SK-N-SH (cell line): ENCODE measurements at regions not wholly inside any gene's neighbourhood (a gene's known extent, or its start where the extent isn't known, plus 50 kb on each side); places are given as distances from the start of the nearest gene placed in this dataset.

Source experiments
- CTCF ChIA-PET: fragments of 300-600, 350-600 bp; formaldehyde crosslinking; extraction: SDS; loops from one replicate; lab custom pipeline; 2021; lab: Yijun Ruan, JAX
- POLR2A ChIA-PET: fragments of 350-600 bp; sonication (Branson Sonifier 250); formaldehyde crosslinking; extraction: SDS; loops from one replicate; lab custom pipeline; 2020; ENCODE audit warnings: antibody characterized with exemption, inconsistent platforms; lab: Yijun Ruan, JAX
- DNase-seq: peaks from one replicate; pipeline ENCODE4 v3.0.0; 2012
- H2AFZ ChIP-seq: fragments of 200-600 bp; sonication (generic); 2 replicates; pipeline ENCODE4 v1.8.1; 2016; ENCODE audit warnings: antibody characterized with exemption, mild to moderate bottlenecking, low read depth
- H3F3A ChIP-seq: fragments of 200-600 bp; sonication (generic); replicated peaks from 2 replicates; pipeline ENCODE3; 2016; ENCODE audit warnings: antibody characterized with exemption, mild to moderate bottlenecking; ENCODE audit not compliant: insufficient read depth
- H3K27ac ChIP-seq, 2 experiments: fragments of 200-500 bp in 1 of 2; fragments of 200-600 bp in 1 of 2; sonication (Bioruptor generic) in 1 of 2; sonication (generic), shearing (Covaris generic) in 1 of 2; 2 replicates each; pipeline versions ENCODE4 v1.5.1 to v1.6.1; 2014 to 2016; ENCODE audit warnings: low read depth in 2 of 2, inconsistent platforms in 1 of 2, low read length in 1 of 2, mild to moderate bottlenecking in 1 of 2, mixed read lengths in 1 of 2
- H3K27me3 ChIP-seq: fragments of 200-600 bp; sonication (generic), shearing (Covaris generic); 2 replicates; pipeline ENCODE4 v1.6.1; 2016; ENCODE audit warnings: mixed run types; ENCODE audit not compliant: insufficient read depth
- H3K36me3 ChIP-seq, 2 experiments: fragments of 200-500 bp in 1 of 2; fragments of 200-600 bp in 1 of 2; sonication (Bioruptor generic) in 1 of 2; sonication (generic) in 1 of 2; replicated peaks in 1 of 2; 2 replicates each; pipeline versions ENCODE3 to v1.5.1; 2014 to 2016; ENCODE audit warnings: low read length in 1 of 2, mild to moderate bottlenecking in 1 of 2; ENCODE audit not compliant: insufficient read depth in 2 of 2, control insufficient read depth in 1 of 2
- H3K4me1 ChIP-seq, 2 experiments: fragments of 200-500 bp in 1 of 2; fragments of 200-600 bp in 1 of 2; sonication (Bioruptor generic) in 1 of 2; sonication (generic), shearing (Covaris generic) in 1 of 2; 2 replicates each; pipeline versions ENCODE4 v1.5.1 to v1.6.1; 2014 to 2016; ENCODE audit warnings: low read depth in 1 of 2, low read length in 1 of 2, mixed run types in 1 of 2; ENCODE audit not compliant: insufficient read depth in 2 of 2, control insufficient read depth in 1 of 2
- H3K4me2 ChIP-seq: fragments of 200-600 bp; sonication (generic), shearing (Covaris generic); 2 replicates; pipeline ENCODE4 v1.6.1; 2017; ENCODE audit warnings: mixed run types
- H3K4me3 ChIP-seq, 2 experiments: fragments of 200-500 bp in 1 of 2; fragments of 200-600 bp in 1 of 2; sonication (Bioruptor generic) in 1 of 2; sonication (generic), shearing (Covaris generic) in 1 of 2; 2 replicates each; pipeline versions ENCODE4 v1.5.1 to v1.8.1; 2014 to 2016; ENCODE audit warnings: low read depth in 2 of 2, inconsistent platforms in 1 of 2, low read length in 1 of 2, mild to moderate bottlenecking in 1 of 2, mixed read lengths in 1 of 2, moderate library complexity in 1 of 2
- H3K79me2 ChIP-seq: fragments of 200-600 bp; sonication (generic); 2 replicates; pipeline ENCODE4 v1.8.1; 2017; ENCODE audit warnings: mild to moderate bottlenecking; ENCODE audit not compliant: insufficient read depth
- H3K9ac ChIP-seq: fragments of 200-600 bp; sonication (generic); 2 replicates; pipeline ENCODE4 v1.6.1; 2017; ENCODE audit warnings: mixed run types
- H3K9me2 ChIP-seq: fragments of 200-600 bp; sonication (generic); 2 replicates; pipeline ENCODE4 v1.6.1; 2017; ENCODE audit warnings: mixed run types
- H3K9me3 ChIP-seq: fragments of 200-600 bp; sonication (generic); 2 replicates; pipeline ENCODE4 v1.6.1; 2017; ENCODE audit warnings: mixed run types, mild to moderate bottlenecking, moderate library complexity
- H4K20me1 ChIP-seq: fragments of 200-600 bp; sonication (generic); 2 replicates; pipeline ENCODE4 v1.6.1; 2017; ENCODE audit warnings: mild to moderate bottlenecking, mixed run types; ENCODE audit not compliant: insufficient read depth
- EP300 ChIP-seq, 2 experiments: IDR thresholded peaks; 2 replicates each; pipeline versions ENCODE4 v1.4.0 to v1.6.1; 2012; ENCODE audit warnings: borderline replicate concordance in 1 of 2, low read depth in 1 of 2, low read length in 1 of 2
- FOSL2 ChIP-seq: IDR thresholded peaks from 2 replicates; pipeline ENCODE4 v1.4.0; 2012; ENCODE audit warnings: low read depth, mild to moderate bottlenecking, moderate library complexity, borderline replicate concordance
- FOXM1 ChIP-seq: IDR thresholded peaks from 2 replicates; pipeline ENCODE4 v1.4.0; 2012; ENCODE audit warnings: low read depth, mild to moderate bottlenecking
- GABPA ChIP-seq: IDR thresholded peaks from 2 replicates; pipeline ENCODE4 v1.4.0; 2012; ENCODE audit warnings: low read depth, mild to moderate bottlenecking
- IRF3 ChIP-seq: fragments of 150-350 bp; IDR thresholded peaks from 2 replicates; pipeline ENCODE4 v1.6.1; 2016; ENCODE audit warnings: mild to moderate bottlenecking, low read depth, low read length
- NRF1 ChIP-seq: IDR thresholded peaks from 2 replicates; pipeline ENCODE4 v1.6.1; 2012; ENCODE audit warnings: low read depth, mild to moderate bottlenecking, low read length
- RCOR1 ChIP-seq: fragments of 150-350 bp; IDR thresholded peaks from 2 replicates; pipeline ENCODE4 v1.6.1; 2017; ENCODE audit warnings: antibody characterized with exemption, low read length
- REST ChIP-seq: IDR thresholded peaks from 2 replicates; pipeline ENCODE4 v1.6.1; 2012; ENCODE audit warnings: mild to moderate bottlenecking, low read depth, low read length, moderate library complexity
- RXRA ChIP-seq: IDR thresholded peaks from 2 replicates; pipeline ENCODE4 v1.4.0; 2012; ENCODE audit warnings: low read depth, mild to moderate bottlenecking, borderline replicate concordance
- SIN3A ChIP-seq: IDR thresholded peaks from 2 replicates; pipeline ENCODE4 v1.6.1; 2012; ENCODE audit warnings: low read depth, mild to moderate bottlenecking, low read length, moderate library complexity, borderline replicate concordance
- TCF12 ChIP-seq: IDR thresholded peaks from 2 replicates; pipeline ENCODE4 v1.4.0; 2012
- TEAD4 ChIP-seq: IDR thresholded peaks from 2 replicates; pipeline ENCODE4 v1.4.0; 2012; ENCODE audit warnings: mild to moderate bottlenecking, borderline replicate concordance; ENCODE audit not compliant: insufficient read depth
- WGBS: methylation state at CpG from one replicate; pipeline ENCODE4 v1.1.6; 2017; ENCODE audit warnings: low lambda C conversion rate; 5-methylcytosine and 5-hydroxymethylcytosine counted together
- TF ChIP-seq, protein P1 (sequence below): IDR thresholded peaks from 2 replicates; pipeline ENCODE4 v1.4.0; 2012; ENCODE audit warnings: low read depth, borderline replicate concordance
- TF ChIP-seq, protein P2 (sequence below): IDR thresholded peaks from 2 replicates; pipeline ENCODE4; 2012
- TF ChIP-seq, protein P3 (sequence below): fragments of 150-350 bp; IDR thresholded peaks from 2 replicates; pipeline ENCODE4 v1.6.1; 2017; ENCODE audit warnings: antibody characterized with exemption, low read length, low read depth, borderline replicate concordance

DNA sequence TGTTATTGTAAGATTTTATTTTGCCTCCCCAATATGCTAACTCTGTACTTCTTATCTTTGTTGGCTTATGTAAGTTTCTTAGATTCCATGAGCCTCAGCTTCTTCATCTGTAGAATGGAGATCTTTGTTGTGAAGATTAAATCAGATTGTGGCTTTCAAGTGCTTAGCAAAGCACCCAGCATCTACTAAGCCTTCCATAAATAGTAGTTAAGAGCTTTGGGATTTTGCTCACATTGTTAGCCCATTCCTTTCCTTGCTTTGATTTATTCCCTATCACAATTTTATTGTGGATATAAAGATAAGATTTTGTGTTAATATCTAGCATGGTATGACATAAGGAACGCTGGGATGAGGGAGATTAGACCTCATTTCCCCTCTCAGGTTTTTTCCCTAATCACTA lies 501.4 kb downstream of the PYDC2 start:
- DNase-seq, result no peak
- Histone ChIP-seq H3K36me3 (no peaks in the 10 kb centered on the region), H3F3A (no peaks in the 10 kb centered on the region), H3K79me2 (no peaks in the 10 kb centered on the region)
- TF ChIP-seq TEAD4 (no peak), FOXM1 (no peak), RXRA (no peak), RCOR1 (no peak), GABPA (no peak), FOSL2 (no peak), TCF12 (no peak), EP300 (IDR thresholded peaks at IDR 0.05; ENCODE audit: borderline replicate concordance in 1 of 2, low read depth in 1 of 2, low read length in 1 of 2) (no peak), SIN3A (no peak), IRF3 (no peak), NRF1 (no peak), REST (no peak)
- TF ChIP-seq, protein P1, sequence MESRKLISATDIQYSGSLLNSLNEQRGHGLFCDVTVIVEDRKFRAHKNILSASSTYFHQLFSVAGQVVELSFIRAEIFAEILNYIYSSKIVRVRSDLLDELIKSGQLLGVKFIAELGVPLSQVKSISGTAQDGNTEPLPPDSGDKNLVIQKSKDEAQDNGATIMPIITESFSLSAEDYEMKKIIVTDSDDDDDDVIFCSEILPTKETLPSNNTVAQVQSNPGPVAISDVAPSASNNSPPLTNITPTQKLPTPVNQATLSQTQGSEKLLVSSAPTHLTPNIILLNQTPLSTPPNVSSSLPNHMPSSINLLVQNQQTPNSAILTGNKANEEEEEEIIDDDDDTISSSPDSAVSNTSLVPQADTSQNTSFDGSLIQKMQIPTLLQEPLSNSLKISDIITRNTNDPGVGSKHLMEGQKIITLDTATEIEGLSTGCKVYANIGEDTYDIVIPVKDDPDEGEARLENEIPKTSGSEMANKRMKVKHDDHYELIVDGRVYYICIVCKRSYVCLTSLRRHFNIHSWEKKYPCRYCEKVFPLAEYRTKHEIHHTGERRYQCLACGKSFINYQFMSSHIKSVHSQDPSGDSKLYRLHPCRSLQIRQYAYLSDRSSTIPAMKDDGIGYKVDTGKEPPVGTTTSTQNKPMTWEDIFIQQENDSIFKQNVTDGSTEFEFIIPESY, result no peak
- TF ChIP-seq, protein P2, sequence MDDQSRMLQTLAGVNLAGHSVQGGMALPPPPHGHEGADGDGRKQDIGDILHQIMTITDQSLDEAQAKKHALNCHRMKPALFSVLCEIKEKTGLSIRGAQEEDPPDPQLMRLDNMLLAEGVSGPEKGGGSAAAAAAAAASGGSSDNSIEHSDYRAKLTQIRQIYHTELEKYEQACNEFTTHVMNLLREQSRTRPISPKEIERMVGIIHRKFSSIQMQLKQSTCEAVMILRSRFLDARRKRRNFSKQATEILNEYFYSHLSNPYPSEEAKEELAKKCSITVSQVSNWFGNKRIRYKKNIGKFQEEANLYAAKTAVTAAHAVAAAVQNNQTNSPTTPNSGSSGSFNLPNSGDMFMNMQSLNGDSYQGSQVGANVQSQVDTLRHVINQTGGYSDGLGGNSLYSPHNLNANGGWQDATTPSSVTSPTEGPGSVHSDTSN, result no peak
- TF ChIP-seq, protein P3, sequence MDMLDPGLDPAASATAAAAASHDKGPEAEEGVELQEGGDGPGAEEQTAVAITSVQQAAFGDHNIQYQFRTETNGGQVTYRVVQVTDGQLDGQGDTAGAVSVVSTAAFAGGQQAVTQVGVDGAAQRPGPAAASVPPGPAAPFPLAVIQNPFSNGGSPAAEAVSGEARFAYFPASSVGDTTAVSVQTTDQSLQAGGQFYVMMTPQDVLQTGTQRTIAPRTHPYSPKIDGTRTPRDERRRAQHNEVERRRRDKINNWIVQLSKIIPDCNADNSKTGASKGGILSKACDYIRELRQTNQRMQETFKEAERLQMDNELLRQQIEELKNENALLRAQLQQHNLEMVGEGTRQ, result no peak
- TF ChIP-seq, all 33 proteins: peak for 0
- Histone ChIP-seq H3K27ac (no peak overlapping the region), H3K9me3 (no peaks in the 10 kb centered on the region), H3K9ac (no peak overlapping the region), H3K4me2 (no peak overlapping the region), H3K27me3 (no peaks in the 10 kb centered on the region), H3K9me2 (no peaks in the 10 kb centered on the region), H4K20me1 (no peaks in the 10 kb centered on the region), H2AFZ (no peak overlapping the region), H3K4me3 (no peak overlapping the region), H3K4me1 (no peaks in the 10 kb centered on the region; a peak in 1 of 4 replicates)
- ChIA-PET CTCF (no interaction called here), POLR2A (no interaction called here)
- WGBS, result 13% methylated on average over 1 of the region's 1 CpG
